ENCODE measurements at regions not wholly inside any gene's neighbourhood (a gene's known extent, or its start where the extent isn't known, plus 50 kb on each side); places are given as distances from the start of the nearest gene placed in this dataset.

DNA sequence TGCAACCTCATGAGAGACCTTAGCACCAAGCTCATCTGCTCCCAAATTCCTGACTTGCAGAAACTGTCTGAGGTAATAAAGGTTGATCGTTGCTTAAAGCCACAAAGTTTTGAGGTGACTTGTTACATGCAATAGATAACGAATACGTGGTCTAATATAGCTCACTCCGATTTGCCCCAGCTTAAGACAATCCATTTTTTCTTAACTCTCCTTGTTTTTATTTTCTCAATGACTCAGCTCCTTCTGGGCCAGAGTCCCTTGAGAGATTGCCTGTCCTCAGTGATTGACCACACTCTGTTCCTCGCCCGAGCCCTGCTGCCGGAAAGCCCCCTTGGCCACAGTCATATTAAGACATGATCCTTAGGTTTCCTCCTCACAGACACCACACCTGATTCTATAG lies 63.7 kb upstream of the FANCC start:
- TF ChIP-seq CTCF (IDR thresholded peaks at IDR 0.05; ENCODE audit: low read depth, low read length, poor library complexity, severe bottlenecking) = no peak
- TF ChIP-seq EZH2phosphoT487 (IDR thresholded peaks at IDR 0.05; ENCODE audit: borderline replicate concordance, low read length) = no peak
